ENCODE measurements at regions not wholly inside any gene's neighbourhood (a gene's known extent, or its start where the extent isn't known, plus 50 kb on each side); places are given as distances from the start of the nearest gene placed in this dataset.

GRCh38 chr7:1311406-1312135, 78.9 kb downstream of the UNCX start:
- DNase-seq (ENCODE audit: low read depth, low spot score) = no peak
- H3K36me3 ChIP-seq (ENCODE audit: control insufficient read depth, insufficient read depth, low read length) = no peaks in the 10 kb centered on the region
- H3K4me1 ChIP-seq (ENCODE audit: control insufficient read depth, insufficient read depth, low read length) = no peaks in the 10 kb centered on the region
- WGBS (ENCODE audit: insufficient coverage, insufficient read length) = no CpG with 5 or more reads among the region's 32 CpGs
- H3K27me3 ChIP-seq (ENCODE audit: control insufficient read depth, insufficient read depth, low read length) = no peaks in the 10 kb centered on the region
- no peaks in the 10 kb centered on the region for H3K9me3 ChIP-seq (ENCODE audit: control insufficient read depth, insufficient read depth, low read length)
- H3K4me3 ChIP-seq (ENCODE audit: low read length) = no peak overlapping the region
- no peak overlapping the region for H3K27ac ChIP-seq (ENCODE audit: low read length)

- H3K36me3 ChIP-seq (ENCODE audit: control insufficient read depth, insufficient read depth, low read length) = no peaks in the 10 kb centered on the region
- H3K4me1 ChIP-seq (ENCODE audit: control insufficient read depth, insufficient read depth, low read length) = no peaks in the 10 kb centered on the region
- H3K27me3 ChIP-seq (ENCODE audit: control insufficient read depth, insufficient read depth, low read length) = no peaks in the 10 kb centered on the region
- H3K27ac ChIP-seq (ENCODE audit: low read length) = no peak overlapping the region
- H3K9me3 ChIP-seq (ENCODE audit: control insufficient read depth, insufficient read depth, low read length) = no peaks in the 10 kb centered on the region
- WGBS (ENCODE audit: insufficient coverage, insufficient read length) = no CpG with 5 or more reads among the region's 30 CpGs
- no peak for DNase-seq (ENCODE audit: low read depth, low spot score)
- no peak overlapping the region for H3K4me3 ChIP-seq (ENCODE audit: low read length)
Observed at GRCh38 chr7:1312136-1313070, 79.7 kb downstream of the UNCX start.

DNA sequence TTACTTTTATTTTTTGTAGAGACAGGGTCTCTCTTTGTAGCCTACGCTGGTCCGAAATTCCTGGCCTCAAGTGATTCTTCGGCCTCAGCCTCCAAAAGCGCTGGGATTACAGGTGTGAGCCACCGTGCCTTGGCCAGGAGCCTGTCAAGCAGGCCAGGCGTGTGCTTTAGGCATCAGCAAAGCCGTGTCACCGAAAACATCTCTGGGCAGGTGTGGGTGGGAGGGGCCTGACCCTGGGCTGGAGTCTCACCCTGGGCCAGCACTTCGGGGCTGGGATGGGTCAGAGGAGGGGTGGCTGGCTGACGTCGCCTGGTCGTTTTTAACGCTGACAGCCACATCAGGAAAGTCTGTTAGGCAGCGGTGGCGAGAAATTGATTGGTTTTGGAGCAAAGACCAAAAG, 80.9 kb downstream of the UNCX start:
- Histone ChIP-seq H3K27me3 (ENCODE audit: control insufficient read depth, insufficient read depth, low read length) (no peaks in the 10 kb centered on the region), H3K9me3 (ENCODE audit: control insufficient read depth, insufficient read depth, low read length) (no peaks in the 10 kb centered on the region), H3K27ac (ENCODE audit: low read length) (no peak overlapping the region), H3K36me3 (ENCODE audit: control insufficient read depth, insufficient read depth, low read length) (no peaks in the 10 kb centered on the region), H3K4me3 (ENCODE audit: low read length) (no peak overlapping the region), H3K4me1 (ENCODE audit: control insufficient read depth, insufficient read depth, low read length) (no peaks in the 10 kb centered on the region)
- WGBS (ENCODE audit: insufficient coverage, insufficient read length) = no CpG with 5 or more reads among the region's 15 CpGs
- DNase-seq (ENCODE audit: low read depth, low spot score) = no peak

DNA sequence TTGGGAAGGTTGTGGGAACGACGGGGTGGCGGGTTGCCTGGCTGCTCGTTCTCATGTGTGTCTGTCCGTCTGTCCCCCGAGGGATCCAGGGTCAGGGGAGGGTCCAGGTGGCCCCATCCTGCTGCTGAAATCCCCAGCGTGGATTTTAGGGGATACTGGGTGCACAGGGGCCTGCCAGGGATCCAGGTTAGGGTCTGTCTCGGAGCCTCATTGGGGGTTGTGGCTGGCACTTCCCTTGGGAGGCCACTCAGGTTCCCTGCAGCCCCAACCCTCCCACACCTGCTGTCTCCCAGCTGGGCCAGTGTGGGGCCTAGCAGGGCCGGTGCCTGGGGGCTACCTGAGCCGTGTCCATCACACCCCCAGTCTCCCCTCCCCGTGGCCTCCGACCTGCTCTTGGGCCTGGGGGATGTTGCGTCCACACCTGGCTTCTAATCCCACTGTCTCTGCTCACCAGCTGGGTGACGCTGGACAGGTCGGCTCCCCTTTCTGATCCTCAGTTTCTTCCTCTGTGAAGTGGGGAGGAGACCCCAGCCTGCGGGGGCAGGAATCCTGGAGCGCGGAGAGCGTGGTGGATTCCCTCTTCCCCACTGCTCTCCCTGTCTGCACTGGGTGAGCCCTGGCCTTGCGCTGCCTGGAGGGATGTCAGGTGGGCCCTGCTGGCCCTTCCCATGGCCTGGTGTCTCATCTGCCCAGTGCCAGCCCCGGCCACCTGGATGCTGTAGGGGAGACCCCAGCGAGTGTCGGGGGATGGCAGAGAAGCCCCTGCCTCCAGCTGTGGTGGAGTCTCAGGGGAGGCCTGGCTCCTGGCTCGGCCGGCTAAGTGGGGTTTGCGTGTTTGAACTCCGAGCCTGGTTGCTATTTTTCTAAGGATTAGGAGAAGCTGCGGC, 81.6 kb downstream of the UNCX start:
- no peaks in the 10 kb centered on the region for H3K4me1 ChIP-seq (ENCODE audit: control insufficient read depth, insufficient read depth, low read length)
- no CpG with 5 or more reads among the region's 28 CpGs for WGBS (ENCODE audit: insufficient coverage, insufficient read length)
- H3K27me3 ChIP-seq (ENCODE audit: control insufficient read depth, insufficient read depth, low read length) = no peaks in the 10 kb centered on the region

GRCh38 chr7:1314908-1315450, 82.3 kb downstream of the UNCX start:
- H3K4me1 ChIP-seq (ENCODE audit: control insufficient read depth, insufficient read depth, low read length) = no peaks in the 10 kb centered on the region
- no CpG with 5 or more reads among the region's 26 CpGs for WGBS (ENCODE audit: insufficient coverage, insufficient read length)
- no peak for DNase-seq (ENCODE audit: low read depth, low spot score)
- H3K9me3 ChIP-seq (ENCODE audit: control insufficient read depth, insufficient read depth, low read length) = no peaks in the 10 kb centered on the region
- H3K36me3 ChIP-seq (ENCODE audit: control insufficient read depth, insufficient read depth, low read length) = no peaks in the 10 kb centered on the region
- H3K27me3 ChIP-seq (ENCODE audit: control insufficient read depth, insufficient read depth, low read length) = no peaks in the 10 kb centered on the region
- H3K4me3 ChIP-seq (ENCODE audit: low read length) = no peak overlapping the region
- no peak overlapping the region for H3K27ac ChIP-seq (ENCODE audit: low read length)

More for the DNA sequence above, 81.6 kb downstream of the UNCX start:
- no peaks in the 10 kb centered on the region for H3K9me3 ChIP-seq (ENCODE audit: control insufficient read depth, insufficient read depth, low read length)
- no peak overlapping the region for H3K4me3 ChIP-seq (ENCODE audit: low read length)
- H3K27ac ChIP-seq (ENCODE audit: low read length) = no peak overlapping the region
- no peaks in the 10 kb centered on the region for H3K36me3 ChIP-seq (ENCODE audit: control insufficient read depth, insufficient read depth, low read length)
- no peak for DNase-seq (ENCODE audit: low read depth, low spot score)

DNA sequence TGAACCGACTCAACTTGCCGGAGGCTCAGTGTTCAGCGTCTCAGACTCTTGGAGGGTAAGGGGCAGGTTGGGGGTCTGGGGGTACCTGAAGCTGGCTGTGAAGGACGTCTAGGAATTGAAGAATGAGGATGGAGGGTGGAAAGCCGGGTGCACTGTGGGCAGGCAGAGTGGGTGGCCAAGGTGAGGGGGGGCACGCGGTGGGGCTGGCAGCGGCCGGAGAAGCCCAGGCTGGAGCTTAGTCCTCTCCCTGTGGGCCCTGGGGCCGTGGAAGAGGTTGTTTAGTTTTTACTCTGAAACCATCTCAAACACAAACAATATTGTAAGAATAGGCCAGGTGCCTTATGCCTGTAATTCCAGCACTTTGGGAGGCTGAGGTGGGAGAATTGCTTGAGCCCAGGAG, 83.4 kb downstream of the UNCX start:
- Histone ChIP-seq H3K27ac (ENCODE audit: low read length) (no peak overlapping the region), H3K4me1 (ENCODE audit: control insufficient read depth, insufficient read depth, low read length) (no peaks in the 10 kb centered on the region), H3K4me3 (ENCODE audit: low read length) (no peak overlapping the region), H3K27me3 (ENCODE audit: control insufficient read depth, insufficient read depth, low read length) (no peaks in the 10 kb centered on the region), H3K9me3 (ENCODE audit: control insufficient read depth, insufficient read depth, low read length) (no peaks in the 10 kb centered on the region), H3K36me3 (ENCODE audit: control insufficient read depth, insufficient read depth, low read length) (no peaks in the 10 kb centered on the region)
- WGBS (ENCODE audit: insufficient coverage, insufficient read length) = no CpG with 5 or more reads among the region's 10 CpGs
- no peak for DNase-seq (ENCODE audit: low read depth, low spot score)

- WGBS (ENCODE audit: insufficient coverage, insufficient read length) = no CpG with 5 or more reads among the region's 15 CpGs
- Histone ChIP-seq H3K9me3 (ENCODE audit: control insufficient read depth, insufficient read depth, low read length) (no peaks in the 10 kb centered on the region), H3K27ac (ENCODE audit: low read length) (no peak overlapping the region), H3K27me3 (ENCODE audit: control insufficient read depth, insufficient read depth, low read length) (no peaks in the 10 kb centered on the region), H3K36me3 (ENCODE audit: control insufficient read depth, insufficient read depth, low read length) (no peaks in the 10 kb centered on the region; the same call in 1 of the 2 replicates), H3K4me3 (ENCODE audit: low read length) (no peak overlapping the region), H3K4me1 (ENCODE audit: control insufficient read depth, insufficient read depth, low read length) (no peaks in the 10 kb centered on the region)
- no peak for DNase-seq (ENCODE audit: low read depth, low spot score)
Observed at GRCh38 chr7:1317646-1318045, 85.0 kb downstream of the UNCX start.

GRCh38 chr7:1318051-1318450, 85.4 kb downstream of the UNCX start:
- DNase-seq (ENCODE audit: low read depth, low spot score) = no peak
- H3K27ac ChIP-seq (ENCODE audit: low read length) = no peak overlapping the region
- WGBS (ENCODE audit: insufficient coverage, insufficient read length) = no CpG with 5 or more reads among the region's 16 CpGs
- H3K36me3 ChIP-seq (ENCODE audit: control insufficient read depth, insufficient read depth, low read length) = no peaks in the 10 kb centered on the region; the same call in 1 of the 2 replicates
- H3K9me3 ChIP-seq (ENCODE audit: control insufficient read depth, insufficient read depth, low read length) = no peaks in the 10 kb centered on the region
- H3K4me1 ChIP-seq (ENCODE audit: control insufficient read depth, insufficient read depth, low read length) = no peaks in the 10 kb centered on the region
- no peaks in the 10 kb centered on the region for H3K27me3 ChIP-seq (ENCODE audit: control insufficient read depth, insufficient read depth, low read length)
- H3K4me3 ChIP-seq (ENCODE audit: low read length) = no peak overlapping the region

DNA sequence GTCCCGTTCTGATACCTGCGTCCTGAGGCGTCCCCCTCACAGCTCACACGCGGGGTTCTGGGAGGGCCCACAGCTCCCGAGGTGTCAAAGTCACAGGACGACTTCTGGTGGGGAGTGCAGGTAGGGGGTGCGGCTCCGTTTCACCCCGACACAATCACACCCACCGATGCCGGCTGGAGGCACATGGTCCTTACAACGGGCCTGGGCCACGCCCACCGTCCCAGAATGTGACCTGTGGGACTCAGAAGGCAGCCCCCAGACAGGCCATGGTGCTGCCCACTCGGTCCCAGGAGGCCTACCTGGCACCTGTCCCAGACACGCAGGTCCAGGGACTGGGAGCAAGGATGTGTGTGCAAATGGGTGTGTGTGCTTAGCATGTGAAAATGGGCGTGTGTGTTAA, 86.0 kb downstream of the UNCX start:
- no peaks in the 10 kb centered on the region; the same call in 1 of the 2 replicates for H3K36me3 ChIP-seq (ENCODE audit: control insufficient read depth, insufficient read depth, low read length)
- WGBS (ENCODE audit: insufficient coverage, insufficient read length) = no CpG with 5 or more reads among the region's 18 CpGs
- no peak overlapping the region for H3K4me3 ChIP-seq (ENCODE audit: low read length)
- H3K27me3 ChIP-seq (ENCODE audit: control insufficient read depth, insufficient read depth, low read length) = no peaks in the 10 kb centered on the region
- H3K27ac ChIP-seq (ENCODE audit: low read length) = no peak overlapping the region
- H3K4me1 ChIP-seq (ENCODE audit: control insufficient read depth, insufficient read depth, low read length) = no peaks in the 10 kb centered on the region
- H3K9me3 ChIP-seq (ENCODE audit: control insufficient read depth, insufficient read depth, low read length) = no peaks in the 10 kb centered on the region
- DNase-seq (ENCODE audit: low read depth, low spot score) = no peak

All from iPS DF 6.9 (cell line).